Esophagus squamous epithelium (tissue), 4 donors: ENCODE measurements at regions not wholly inside any gene's neighbourhood (a gene's known extent, or its start where the extent isn't known, plus 50 kb on each side); places are given as distances from the start of the nearest gene placed in this dataset.

Experiments
- POLR2A ChIP-seq, 4 donors: fragments of 450-650 bp; IDR thresholded peaks; one replicate each; pipeline ENCODE4 v1.6.1; 2017; ENCODE audit warnings: antibody characterized with exemption in 4 of 4, mild to moderate bottlenecking in 4 of 4, moderate library complexity in 3 of 4
- TF ChIP-seq, protein P1 (sequence below), 6 experiments: fragments of 450-650 bp in 4 of 6; fragments of 200-600 bp in 2 of 6; sonication (generic) in 2 of 6; IDR thresholded peaks; one replicate each; pipeline ENCODE4 v1.5.1; 2016 to 2019; ENCODE audit warnings: antibody characterized with exemption in 6 of 6, mild to moderate bottlenecking in 4 of 6, moderate library complexity in 4 of 6

DNA sequence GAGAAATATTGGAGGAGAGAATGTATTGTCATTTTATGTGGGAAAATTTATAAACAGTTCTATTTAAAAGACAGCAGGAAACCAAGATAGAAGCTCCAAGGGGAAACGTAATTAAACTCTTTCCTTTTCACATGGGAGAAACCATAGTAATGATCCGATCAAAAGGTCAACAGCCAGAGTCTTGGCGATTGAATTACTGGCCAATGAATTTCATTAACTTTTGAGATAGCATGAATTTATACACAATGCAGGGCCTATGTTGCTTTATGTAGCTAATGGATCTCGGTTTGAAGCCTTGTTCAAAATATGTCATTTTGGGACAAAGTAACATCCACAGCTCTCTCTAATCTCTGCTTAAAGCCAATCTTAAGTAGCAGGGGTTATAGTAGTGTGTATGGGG, 897.5 kb upstream of the NDST4 start:
- TF ChIP-seq POLR2A (IDR thresholded peaks at IDR 0.05), result no peak
- TF ChIP-seq, protein P1, sequence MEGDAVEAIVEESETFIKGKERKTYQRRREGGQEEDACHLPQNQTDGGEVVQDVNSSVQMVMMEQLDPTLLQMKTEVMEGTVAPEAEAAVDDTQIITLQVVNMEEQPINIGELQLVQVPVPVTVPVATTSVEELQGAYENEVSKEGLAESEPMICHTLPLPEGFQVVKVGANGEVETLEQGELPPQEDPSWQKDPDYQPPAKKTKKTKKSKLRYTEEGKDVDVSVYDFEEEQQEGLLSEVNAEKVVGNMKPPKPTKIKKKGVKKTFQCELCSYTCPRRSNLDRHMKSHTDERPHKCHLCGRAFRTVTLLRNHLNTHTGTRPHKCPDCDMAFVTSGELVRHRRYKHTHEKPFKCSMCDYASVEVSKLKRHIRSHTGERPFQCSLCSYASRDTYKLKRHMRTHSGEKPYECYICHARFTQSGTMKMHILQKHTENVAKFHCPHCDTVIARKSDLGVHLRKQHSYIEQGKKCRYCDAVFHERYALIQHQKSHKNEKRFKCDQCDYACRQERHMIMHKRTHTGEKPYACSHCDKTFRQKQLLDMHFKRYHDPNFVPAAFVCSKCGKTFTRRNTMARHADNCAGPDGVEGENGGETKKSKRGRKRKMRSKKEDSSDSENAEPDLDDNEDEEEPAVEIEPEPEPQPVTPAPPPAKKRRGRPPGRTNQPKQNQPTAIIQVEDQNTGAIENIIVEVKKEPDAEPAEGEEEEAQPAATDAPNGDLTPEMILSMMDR (IDR thresholded peaks at IDR 0.05), result no peak
